Testis (tissue), 2 donors: ENCODE measurements at regions not wholly inside any gene's neighbourhood (a gene's known extent, or its start where the extent isn't known, plus 50 kb on each side); places are given as distances from the start of the nearest gene placed in this dataset.

Experiments
- DNase-seq: peaks from one replicate; pipeline ENCODE4 v3.0.0-alpha.2; 2019
- H3K27ac ChIP-seq, 2 donors: fragments of 200-600 bp; sonication (generic); one replicate each; pipeline ENCODE4 v1.5.1; 2019
- H3K27me3 ChIP-seq: fragments of 200-600 bp; sonication (generic); one replicate; pipeline ENCODE4 v1.5.1; 2019
- H3K36me3 ChIP-seq: fragments of 200-600 bp; sonication (generic); one replicate; pipeline ENCODE4 v1.5.1; 2017; ENCODE audit warnings: low read depth; ENCODE audit errors: missing control alignments
- H3K4me1 ChIP-seq: fragments of 200-600 bp; sonication (generic); one replicate; pipeline ENCODE4 v1.5.1; 2019
- H3K4me3 ChIP-seq, 2 donors: fragments of 200-600 bp; sonication (generic); one replicate each; pipeline ENCODE4 v1.5.1; 2017 to 2019
- H3K9me3 ChIP-seq: fragments of 200-600 bp; sonication (generic); one replicate; pipeline ENCODE4 v1.5.1; 2017
- POLR2A ChIP-seq: fragments of 450-650 bp; IDR thresholded peaks from one replicate; pipeline ENCODE4 v1.6.1; 2017; ENCODE audit warnings: antibody characterized with exemption, mild to moderate bottlenecking, moderate library complexity
- WGBS, 2 donors: methylation state at CpG; one replicate each; pipeline ENCODE4 v1.1.5; 2018; 5-methylcytosine and 5-hydroxymethylcytosine counted together
- intact Hi-C: fragments of 100-400 bp; cut with DNase I; formaldehyde crosslinking; loops from one replicate; pipeline ENCODE4 v1.15.1; 2023; ENCODE audit warnings: low total_unique reads
- TF ChIP-seq, protein P1 (sequence below), 3 experiments: fragments of 450-650 bp in 2 of 3; fragments of 200-600 bp in 1 of 3; sonication (generic) in 1 of 3; IDR thresholded peaks; one replicate each; pipeline ENCODE4 v1.5.1; 2016 to 2019; ENCODE audit warnings: antibody characterized with exemption in 3 of 3, mild to moderate bottlenecking in 2 of 3, moderate library complexity in 1 of 3

DNA sequence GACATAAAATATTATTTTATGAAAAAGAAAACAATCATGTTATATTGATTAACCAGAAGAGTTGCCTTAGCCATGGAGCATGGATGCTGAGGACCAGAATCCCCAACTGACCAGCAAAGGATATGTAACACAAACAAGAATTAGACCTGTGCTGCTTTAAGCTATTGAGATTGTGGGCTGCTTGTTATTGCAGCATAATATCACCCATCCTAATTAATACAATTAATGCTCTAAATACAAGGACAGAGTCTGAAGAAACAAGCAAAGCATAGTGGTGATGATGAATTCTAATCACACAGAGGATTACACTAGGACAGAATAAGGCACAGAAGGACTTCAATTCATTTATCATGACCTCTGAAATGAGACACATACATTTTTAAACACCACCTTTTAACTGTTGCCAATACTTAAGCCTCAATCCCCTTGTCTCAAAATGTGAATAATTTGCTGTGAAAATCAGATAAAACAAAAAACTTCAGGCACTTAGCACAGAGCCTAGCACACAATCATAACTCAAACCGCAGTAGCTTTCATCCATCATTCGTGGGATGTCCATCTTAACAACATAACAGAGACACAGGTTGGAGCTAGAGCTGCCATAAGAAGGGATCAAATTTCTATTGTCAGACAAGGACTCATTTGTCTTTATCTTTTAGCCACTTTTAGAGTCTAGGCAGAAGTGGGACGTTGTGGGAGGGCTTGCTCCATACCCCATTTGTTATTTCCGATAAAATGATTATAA is 449.6 kb upstream of the DCN start:
- WGBS, 2 donors = 77 to 86% methylated on average over 4 of the region's 4 CpGs
- DNase-seq = no peak
- no peaks in the 10 kb centered on the region for H3K9me3 ChIP-seq
- H3K4me3 ChIP-seq = no peak overlapping the region
- intact Hi-C loops = no loop called here
- no peaks in the 10 kb centered on the region for H3K4me1 ChIP-seq
- no peaks in the 10 kb centered on the region for H3K27me3 ChIP-seq
- no peaks in the 10 kb centered on the region for H3K36me3 ChIP-seq
- H3K27ac ChIP-seq = no peak overlapping the region
- TF ChIP-seq, protein P1, sequence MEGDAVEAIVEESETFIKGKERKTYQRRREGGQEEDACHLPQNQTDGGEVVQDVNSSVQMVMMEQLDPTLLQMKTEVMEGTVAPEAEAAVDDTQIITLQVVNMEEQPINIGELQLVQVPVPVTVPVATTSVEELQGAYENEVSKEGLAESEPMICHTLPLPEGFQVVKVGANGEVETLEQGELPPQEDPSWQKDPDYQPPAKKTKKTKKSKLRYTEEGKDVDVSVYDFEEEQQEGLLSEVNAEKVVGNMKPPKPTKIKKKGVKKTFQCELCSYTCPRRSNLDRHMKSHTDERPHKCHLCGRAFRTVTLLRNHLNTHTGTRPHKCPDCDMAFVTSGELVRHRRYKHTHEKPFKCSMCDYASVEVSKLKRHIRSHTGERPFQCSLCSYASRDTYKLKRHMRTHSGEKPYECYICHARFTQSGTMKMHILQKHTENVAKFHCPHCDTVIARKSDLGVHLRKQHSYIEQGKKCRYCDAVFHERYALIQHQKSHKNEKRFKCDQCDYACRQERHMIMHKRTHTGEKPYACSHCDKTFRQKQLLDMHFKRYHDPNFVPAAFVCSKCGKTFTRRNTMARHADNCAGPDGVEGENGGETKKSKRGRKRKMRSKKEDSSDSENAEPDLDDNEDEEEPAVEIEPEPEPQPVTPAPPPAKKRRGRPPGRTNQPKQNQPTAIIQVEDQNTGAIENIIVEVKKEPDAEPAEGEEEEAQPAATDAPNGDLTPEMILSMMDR (IDR thresholded peaks at IDR 0.05) = no peak
- no peak for TF ChIP-seq POLR2A

GRCh38 chr12:91630596-91631293 is 448.1 kb upstream of the DCN start:
- 73 to 80% methylated on average over 3 of the region's 3 CpGs for WGBS, 2 donors
- H3K4me3 ChIP-seq = no peak overlapping the region
- H3K9me3 ChIP-seq = no peaks in the 10 kb centered on the region
- no peak overlapping the region for H3K27ac ChIP-seq
- DNase-seq = no peak
- no peaks in the 10 kb centered on the region for H3K4me1 ChIP-seq
- no peaks in the 10 kb centered on the region for H3K27me3 ChIP-seq
- TF ChIP-seq, protein P1 (IDR thresholded peaks at IDR 0.05) = no peak
- TF ChIP-seq POLR2A = no peak
- intact Hi-C loops = no loop called here
- no peaks in the 10 kb centered on the region for H3K36me3 ChIP-seq

DNA sequence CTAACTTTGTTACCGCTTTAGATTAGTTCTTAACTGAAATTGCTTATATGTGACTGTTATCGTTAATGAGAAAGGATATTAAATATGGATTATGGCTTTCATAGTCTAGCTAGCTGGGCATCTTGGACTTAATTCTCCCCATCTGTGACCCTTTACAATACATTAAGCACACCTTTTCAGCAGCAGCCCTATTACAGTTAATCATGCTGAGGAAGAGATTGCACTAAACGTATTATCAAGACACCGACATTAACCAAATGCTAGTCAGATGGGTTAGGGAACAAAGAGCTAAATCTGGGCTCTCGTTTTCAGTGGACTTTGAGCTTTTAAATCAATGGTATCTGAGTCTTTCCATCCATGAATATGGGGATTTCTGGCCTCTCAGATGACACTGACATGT is 447.5 kb upstream of the DCN start:
- DNase-seq = no peak
- 87 to 90% methylated on average over 5 of the region's 5 CpGs for WGBS, 2 donors
- no peak overlapping the region for H3K4me3 ChIP-seq
- H3K9me3 ChIP-seq = no peaks in the 10 kb centered on the region
- no peaks in the 10 kb centered on the region for H3K27me3 ChIP-seq
- TF ChIP-seq POLR2A = no peak
- TF ChIP-seq, protein P1 (IDR thresholded peaks at IDR 0.05) = no peak
- H3K27ac ChIP-seq = no peak overlapping the region
- H3K36me3 ChIP-seq = no peaks in the 10 kb centered on the region
- intact Hi-C loops = no loop called here
- H3K4me1 ChIP-seq = no peaks in the 10 kb centered on the region

DNA sequence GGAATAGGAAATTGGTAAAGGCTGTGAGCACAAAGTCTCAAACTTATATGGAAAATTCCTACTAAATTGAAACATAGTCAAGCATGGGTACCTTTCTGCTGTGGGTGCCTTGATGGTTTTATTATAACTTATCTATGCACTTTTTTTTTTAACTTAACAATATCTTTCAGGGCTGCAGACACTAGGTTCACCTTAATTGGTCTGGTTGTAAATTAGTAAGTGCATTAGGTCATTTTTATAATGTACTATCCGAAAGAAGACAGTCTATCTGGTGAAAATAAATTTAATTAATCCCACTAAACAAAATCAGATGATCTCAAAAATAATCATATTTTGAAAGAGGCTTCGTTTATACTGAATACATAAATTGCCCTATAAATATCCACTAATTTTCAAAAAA is 446.8 kb upstream of the DCN start:
- Histone ChIP-seq H3K36me3 (no peaks in the 10 kb centered on the region), H3K27ac (no peak overlapping the region), H3K4me3 (no peak overlapping the region), H3K4me1 (no peaks in the 10 kb centered on the region), H3K27me3 (no peaks in the 10 kb centered on the region), H3K9me3 (no peaks in the 10 kb centered on the region)
- intact Hi-C loops = no loop called here
- TF ChIP-seq, protein P1 (IDR thresholded peaks at IDR 0.05) = no peak
- no peak for TF ChIP-seq POLR2A
- DNase-seq = no peak
- 88 to 93% methylated on average over 2 of the region's 2 CpGs for WGBS, 2 donors
